Stimulated activated CD8-positive, alpha-beta memory T cell treated with anti-CD3 and anti-CD28 coated beads, Interleukin-7, amount 100 ng/mL, for 4 hours (primary cell): ENCODE measurements at regions not wholly inside any gene's neighbourhood (a gene's known extent, or its start where the extent isn't known, plus 50 kb on each side); places are given as distances from the start of the nearest gene placed in this dataset.
"Not testable (repeated sequence)": the region's sequence is repeated elsewhere in the genome, so short reads cannot be mapped to it uniquely, and the experiment has no call there.

Experiments used
- DNase-seq, 2 donors: peaks; one replicate each; pipeline ENCODE4 v3.0.0-alpha.2; 2020; ENCODE audit warnings: low read depth in 2 of 2

DNA sequence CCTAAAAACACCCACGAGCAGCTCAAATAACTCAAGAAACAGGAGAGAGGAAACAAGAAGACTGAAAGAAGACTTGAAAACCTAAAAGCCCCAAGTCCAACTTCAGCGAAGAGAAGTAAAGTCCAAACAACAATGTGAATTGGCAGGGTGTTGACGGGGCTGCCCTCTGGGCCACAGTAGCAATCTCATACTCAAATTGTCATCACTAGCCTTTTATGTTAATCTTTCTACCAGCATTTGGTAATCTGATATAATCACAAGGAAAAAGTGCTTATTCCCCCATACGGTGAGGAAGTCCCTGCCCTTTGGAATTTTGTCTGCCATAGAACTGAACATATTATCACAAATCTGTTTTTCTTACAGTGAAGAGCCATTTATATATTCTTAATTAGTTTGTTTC, 51.5 kb upstream of the IFNE start:
- DNase-seq: no peak

DNA sequence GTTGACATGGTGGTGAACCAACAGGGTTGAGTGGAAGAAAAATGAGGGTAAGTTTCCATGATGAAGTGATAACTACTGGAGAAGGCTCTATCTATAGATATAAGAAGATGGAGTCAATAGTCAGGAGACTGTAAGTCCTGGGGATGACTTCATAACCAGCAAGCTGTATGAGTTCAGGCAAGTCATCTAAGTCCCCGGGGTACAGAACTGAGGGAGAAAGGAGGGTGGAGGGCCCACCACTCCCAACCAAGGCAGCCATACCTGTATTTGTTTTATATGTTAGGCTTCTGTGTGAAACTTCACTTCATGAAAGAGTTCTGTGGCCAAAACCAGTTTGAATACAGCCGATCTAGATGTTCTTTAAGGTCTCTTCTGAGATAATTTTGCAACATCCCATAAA, 53.3 kb upstream of the IFNE start:
- no peak for DNase-seq

DNA sequence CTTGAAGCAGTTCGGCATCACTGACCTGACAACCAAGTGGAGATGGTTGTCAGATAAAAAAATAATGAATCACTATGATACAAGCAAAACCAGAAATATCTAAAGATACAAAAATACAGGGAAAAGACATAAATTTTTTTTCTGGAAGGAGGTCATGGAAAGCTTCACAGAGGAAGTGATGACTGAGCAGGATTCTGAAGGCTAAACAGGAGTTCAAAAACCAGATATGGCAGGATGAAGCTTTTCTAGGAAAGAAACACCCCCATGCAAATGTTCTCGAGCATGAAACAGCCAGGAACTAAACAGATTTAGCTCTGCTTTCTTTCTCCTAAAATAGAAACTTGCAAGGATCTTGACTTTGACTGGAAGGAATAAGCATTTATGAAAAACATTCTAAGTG, 60.7 kb upstream of the IFNE start:
- DNase-seq: no peak

DNA sequence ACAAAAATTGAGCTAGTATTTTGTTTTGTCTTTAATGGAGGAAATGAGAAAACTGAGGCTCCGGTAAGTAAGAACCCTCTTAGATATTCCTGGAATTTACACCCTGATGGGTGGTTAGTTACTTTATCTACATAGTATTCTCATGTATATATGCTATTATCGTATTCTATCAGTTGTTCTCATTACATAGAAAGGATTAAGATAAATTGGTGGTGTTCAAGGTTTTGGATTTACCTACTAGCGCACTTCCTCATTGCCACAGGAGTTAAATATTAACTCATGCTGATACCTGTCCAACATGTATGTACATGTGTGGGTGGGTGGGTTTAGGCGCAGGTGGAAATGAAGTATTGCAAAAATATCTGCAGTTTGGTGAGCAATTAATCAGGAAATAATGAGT, 61.1 kb upstream of the IFNE start:
- DNase-seq: no peak

DNA sequence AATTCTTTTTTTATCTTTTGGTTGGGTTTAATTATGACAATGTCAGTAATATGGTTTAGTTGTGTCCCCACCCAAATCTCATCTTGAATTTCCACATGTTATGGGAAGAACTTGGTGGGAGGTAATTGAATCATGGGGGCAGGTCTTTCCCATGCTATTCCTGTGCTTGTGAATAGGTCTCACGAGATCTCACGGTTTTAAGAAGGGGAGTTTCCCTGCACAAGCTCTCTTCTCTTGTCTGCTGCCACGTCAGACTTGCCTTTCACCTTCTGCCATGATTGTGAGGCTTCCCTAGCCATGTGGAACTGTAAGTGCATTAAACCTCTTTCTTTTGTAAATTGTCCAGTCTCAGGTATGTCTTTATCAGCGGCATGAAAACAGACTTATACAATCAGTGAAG, 61.7 kb upstream of the IFNE start:
- not testable (repeated sequence) for DNase-seq

DNA sequence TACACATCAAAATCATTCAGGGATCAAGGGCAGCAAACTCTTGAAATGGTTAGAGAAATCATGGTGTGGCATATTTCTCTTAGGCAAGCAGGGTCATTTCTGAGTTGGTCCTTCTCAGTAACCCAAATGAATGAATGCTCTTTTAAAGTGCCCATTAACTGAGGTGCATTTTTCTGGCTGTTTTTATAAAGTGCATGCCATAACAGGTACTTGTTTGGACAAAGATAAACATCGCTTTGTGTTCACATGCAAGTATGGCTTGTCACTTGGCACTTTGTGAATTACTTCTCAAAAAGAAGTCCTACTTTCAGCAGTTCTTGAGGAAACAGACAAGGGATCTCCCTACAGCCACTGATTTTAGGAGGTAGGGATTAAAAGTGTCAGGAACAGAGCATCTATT, 64.8 kb upstream of the IFNE start:
- DNase-seq: no peak

DNA sequence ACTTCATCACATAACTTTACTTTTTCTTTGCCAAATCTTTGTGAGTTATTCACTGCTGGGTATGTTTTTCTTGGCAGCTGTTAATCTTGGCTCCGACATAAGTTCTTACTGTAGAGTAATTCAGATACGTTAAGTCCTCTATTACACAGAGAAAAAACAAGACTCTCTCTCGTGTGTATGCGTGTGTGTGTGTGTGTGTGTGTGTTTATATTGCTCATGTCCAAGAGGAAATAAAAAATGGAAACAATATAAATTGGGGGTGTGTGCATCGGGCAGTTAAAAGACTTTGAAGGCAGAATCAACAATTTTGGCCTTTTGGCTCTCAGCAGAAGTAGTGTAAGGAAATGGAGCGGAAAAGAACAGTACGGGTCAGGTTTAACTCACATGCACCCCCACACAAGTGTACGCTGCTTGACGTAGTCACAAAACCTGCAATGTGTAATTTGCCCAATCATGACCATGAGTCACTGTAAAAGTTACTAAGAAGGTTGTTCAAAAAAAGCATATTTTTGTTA, 67.2 kb upstream of the IFNE start:
- no peak for DNase-seq

DNA sequence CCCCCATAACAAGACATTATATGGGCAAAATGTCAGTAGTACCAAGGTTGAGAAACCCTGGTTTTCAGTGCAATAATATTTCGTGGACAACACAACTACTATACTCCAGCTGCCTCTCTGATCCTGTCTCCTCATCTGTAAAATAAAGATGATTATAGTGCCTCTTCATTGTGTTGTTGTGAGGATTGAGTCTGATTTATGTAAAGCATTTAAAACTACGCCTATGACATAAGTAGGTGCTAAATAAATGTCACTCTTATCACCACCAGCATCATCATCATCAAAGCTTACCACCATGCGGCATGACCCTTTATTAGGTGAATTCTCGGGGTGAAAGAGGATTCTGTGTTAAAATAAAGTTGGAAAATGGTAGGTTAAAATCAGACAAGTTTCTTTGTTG, 67.8 kb upstream of the IFNE start:
- no peak for DNase-seq

DNA sequence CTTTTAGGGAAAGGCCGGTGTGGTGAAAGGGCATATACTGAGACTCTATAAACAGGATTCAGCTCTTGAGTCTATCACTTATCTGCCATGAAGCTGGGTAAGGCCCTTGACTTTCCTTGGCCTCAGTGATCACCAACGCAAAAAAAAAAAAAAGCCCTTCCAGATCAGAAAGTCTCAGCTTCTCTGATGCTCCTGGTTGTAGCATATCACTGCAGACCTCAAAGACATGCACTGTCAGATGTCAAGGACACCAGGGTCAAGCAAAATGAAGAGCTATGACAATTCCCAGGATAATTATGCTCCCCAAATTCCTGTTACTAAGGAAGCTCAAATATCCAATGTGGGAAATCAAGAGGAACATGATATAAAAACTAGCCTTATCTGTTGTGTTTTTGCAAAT, 68.3 kb upstream of the IFNE start:
- DNase-seq: no peak

DNA sequence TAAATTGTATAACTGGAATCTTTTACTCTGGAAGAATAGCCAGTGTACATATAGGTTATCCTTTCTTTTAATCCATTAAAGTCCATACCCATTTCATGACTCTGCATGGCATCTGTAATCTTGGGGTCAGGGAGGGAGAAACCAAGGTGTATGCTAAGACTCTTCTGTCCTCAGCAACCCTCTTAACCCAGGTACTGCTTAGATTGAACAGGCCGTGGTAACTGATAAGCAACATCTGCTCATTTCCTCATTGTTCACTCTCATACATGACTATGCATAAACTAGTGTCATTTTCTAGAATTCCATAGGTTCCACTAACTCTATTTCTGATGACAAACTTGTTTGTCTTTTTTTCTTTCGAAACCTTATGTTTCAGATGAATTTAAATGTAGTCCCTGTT, 69.3 kb upstream of the IFNE start:
- DNase-seq: no peak

DNA sequence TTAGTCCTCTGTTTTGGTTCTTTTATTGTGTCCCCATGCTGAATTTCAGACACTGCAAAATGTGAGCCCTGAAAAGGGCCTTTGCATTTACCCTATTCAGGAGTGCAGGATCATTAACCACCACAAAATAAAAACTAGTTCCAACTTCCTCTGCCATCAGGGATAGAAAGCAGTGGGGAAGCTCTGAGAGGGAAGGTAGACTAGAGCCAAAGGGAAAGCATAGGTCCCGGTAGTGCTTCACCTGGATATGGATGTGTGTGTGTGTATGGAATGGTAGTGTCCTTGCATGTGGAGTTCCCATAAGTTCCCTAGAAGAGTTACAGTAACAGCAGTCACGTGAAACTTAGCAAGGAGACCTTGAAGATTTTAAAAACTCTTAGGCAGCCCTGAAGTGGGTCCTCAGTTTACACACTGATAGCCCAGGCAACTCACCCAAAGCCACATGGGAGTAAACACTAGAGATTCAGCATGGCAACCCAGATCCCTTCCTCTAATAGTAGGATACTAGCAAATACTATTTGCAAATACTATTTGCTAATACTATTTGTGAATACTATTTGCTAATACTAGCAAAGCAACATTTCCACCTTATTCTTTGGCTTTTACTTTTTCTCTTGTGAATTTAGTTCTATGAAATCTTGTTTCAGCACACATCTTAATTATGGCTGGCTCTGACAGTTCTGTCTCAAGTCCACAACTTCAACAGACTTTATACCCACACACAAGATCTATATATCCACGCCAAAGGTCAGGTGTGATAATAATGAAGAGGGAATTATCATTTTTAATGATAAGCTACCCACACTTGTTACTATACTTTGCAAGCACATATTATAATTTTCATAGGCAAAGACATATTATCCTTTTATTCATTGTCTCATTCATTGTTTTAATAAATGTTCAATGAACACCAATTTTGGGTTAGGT, 70.4 kb upstream of the IFNE start:
- no peak for DNase-seq

DNA sequence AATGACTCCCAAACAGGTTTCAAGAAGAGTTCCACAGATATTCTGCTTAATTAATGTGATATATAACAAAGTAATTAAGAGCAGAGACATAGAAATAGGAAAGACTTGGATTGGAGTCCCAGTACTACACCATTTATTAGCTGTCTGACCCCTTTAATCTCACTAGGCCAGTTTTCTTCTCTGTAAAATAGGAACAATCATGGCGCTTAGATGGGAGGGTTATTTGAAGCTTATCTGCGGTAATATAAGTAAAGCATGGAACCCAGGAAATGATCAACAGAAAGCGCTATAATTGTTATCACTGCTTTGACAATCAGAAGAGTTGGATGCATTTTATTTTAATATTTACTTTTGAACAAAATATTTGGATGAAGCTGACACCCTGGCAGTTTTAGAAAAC, 71.3 kb upstream of the IFNE start:
- no peak for DNase-seq

DNA sequence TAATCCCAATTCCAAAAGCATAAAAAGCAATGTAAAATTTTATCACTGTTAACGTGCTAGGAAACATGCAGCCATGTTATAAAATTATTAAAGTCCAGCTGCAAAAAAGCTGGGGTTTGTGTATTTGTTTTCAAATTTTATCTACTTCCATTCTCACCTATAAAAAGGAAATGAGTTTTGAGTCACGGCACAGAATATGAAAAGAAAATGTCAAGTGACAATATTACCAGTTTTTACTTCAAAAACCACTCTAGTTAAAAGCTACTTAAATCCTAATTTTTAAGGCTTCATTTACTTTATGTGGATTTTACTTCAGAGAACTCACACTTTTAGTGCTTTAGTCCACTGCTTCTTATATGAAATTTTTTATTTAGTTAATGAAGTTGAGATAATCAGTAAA, 72.7 kb upstream of the IFNE start:
- no peak for DNase-seq

DNA sequence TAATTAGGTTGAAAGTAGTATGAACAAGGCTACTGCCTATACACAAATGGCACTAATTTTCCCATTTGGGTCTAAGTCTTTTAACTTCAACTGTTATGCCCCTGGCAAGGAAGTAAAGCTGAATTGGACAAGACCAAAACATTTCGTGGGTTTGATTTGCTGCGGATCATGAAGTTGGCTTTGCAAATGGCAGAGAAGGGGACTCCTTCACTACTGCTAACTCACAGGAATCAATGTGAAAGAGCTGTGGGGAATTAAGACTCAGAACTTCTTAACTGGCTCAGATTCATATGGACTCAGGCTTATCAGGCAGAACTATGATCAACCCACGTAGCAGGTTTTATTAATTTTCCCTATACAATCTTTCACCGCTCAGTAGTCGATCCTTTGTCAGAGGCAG, 73.8 kb upstream of the IFNE start:
- no peak for DNase-seq

DNA sequence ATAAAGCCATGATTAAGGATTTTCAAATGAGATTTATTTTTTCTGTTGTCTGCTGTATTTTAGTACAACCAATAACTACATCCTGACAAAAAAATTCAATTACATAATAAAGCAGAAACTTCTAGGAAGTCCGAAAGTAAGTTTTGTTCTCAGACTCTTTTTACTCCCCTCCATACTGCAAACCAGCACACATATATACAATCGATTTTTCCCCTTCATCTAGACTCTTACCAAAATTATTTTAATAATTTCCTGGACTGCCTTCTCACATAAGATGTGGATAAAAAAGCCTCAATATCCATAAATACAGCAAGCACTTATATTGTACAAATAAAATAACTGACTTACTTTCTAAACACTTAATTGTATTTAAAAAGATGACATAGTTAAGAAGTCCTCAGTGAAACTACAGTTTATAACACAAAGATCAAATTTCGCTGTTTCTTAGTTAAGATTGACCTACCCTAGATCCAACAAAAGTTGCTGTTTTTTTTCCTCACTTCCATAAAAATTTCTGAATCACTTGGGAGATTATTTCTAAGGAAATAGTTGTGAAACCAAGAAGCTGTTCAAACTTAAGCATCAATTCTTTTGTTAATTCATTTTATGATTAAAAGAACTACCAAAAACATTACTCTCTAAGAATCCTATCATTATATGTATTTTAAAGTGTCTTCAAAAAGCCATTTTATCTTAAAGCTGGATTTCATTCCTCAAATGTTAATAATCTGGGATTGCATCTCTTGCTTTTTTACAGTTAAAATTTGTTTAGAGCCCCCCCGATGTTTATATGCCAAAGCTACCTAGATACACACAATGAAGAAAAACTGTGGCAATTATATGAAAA, 74.7 kb upstream of the IFNE start:
- no peak for DNase-seq

DNA sequence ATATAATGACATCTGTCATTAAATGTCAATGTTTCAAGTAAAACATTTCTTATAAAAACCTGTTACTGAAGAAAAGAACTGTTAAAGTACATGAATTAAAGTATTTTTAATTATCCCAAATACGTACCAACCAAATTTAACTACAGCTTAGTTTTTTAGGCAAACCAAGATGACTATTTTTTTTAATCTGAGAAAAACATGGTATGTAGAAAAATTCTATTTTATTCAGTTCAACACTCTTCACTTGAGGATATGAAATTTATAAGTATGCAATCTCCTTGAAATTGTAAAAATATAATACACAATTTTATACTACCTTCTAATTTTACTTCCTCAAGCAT, 75.3 kb upstream of the IFNE start:
- DNase-seq: no peak

DNA sequence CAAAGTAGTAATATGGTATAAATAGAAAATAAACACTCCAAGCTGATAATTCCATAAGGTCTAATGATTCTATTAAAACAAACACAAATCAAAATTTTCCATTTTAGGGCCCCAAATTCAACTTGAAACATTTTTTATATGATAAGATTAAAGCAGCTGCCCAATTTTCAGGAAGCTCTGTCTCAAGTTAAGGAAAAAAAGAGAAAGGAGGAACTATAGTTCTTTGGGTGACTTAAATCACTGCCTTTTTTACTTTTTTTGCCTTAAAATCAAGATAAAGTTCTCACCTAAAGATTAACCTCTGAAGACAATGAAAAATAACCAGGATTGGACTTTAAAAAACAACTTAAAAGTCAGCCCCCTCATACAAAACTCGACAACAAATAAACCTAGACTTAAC, 76.0 kb upstream of the IFNE start:
- no peak for DNase-seq

DNA sequence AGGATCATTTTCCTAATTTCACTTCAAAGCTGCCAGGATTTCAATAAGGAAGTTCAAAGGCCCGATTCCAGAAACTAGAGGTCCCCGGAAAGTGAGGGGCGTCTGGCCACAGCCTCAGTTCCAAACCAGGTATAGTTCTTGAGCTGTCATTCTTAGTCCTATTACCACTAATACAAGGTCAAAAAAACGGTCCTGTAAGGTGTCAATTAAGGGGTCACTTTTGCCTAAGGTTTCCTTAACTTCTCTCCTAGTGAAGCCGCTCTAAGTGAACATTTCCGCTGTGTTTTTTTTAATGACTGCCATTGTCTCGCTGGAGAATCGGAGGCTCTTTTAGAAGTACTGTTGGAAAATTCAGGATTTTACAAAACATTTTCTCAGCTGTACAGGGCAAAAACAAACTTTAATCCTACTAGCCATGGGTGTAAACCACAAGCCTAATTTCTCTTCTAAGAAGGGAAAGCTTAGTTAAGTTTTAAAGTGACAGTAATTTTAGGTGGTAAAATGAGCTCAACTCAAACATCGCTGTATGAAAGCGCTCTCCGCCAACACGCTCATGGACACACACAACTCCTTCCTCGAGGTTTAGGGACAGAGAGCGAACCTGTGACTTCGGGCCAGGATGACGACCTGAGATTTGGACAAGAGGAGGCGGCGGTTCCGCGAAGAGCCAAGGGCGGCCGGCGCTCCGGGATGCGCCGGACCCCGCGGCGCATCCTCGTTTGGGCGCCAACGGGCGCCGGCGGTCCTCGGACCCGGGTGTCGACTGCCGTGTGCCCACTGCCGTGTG, 76.7 kb upstream of the IFNE start:
- no peak for DNase-seq

DNA sequence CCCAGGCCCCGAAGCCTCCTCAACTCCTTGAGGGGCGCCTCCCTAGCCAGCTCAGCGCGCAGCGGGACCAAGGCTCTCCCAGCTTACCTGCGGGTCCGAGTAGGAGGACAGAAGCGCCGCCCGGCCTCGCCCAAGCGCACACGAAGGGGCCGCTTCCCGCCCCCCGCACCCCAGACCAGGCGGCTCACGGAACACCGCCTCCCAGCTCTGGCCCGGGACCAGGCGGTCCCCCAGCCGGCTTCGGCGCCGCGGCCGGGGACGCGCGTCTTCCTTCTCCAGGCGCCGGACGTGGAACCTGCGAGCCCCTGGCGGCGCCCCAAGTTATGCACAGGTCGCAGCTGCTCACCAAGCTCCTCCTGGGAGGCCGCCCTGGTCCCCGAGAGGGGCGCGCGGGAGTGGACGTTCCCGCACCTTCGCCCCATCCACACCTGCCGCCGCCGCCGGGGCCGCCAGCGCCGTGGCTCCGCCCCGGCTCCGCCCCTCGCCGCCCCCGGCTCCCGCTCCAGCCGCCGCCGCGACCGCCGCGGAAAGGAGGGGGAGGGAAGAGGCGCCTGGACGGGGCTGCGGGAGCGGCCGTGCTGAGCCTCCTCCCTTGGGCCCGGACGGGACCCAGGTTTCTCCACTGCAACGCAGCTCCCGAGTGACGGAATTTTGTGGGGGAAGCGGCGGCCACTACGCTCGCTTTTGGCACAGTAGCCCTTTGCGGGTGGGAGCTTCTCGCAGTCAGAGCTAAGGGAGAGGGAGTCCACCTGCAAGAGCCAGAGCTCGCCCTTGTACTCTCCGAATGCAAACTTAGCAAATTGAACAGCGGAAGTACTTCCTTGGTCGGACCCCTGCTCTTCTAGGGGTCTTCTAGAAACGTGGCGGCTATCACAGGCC, 77.5 kb upstream of the IFNE start:
- peak; percentile 12 to 36 for DNase-seq

DNA sequence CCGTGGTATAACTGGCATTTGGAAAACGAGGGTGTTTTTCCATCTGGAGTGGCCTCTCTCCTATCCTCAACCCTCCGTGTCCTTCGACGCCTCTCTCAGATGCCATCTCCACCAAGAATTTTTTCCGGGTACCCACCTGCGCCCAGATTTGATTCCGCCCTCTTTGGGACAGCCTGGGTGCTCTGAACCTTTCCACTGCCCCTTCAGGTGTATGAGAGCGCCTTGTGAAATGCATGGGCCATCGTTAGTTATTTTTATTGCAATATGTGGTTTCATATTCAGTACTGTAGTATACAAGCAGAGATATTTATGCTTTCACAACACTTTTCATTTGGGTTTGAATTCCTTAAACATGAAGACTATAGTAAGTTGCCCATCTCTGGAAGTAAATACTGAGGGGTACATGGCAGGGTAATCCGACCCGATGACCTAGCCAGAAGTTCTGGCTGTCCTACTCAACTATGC, 78.2 kb upstream of the IFNE start:
- DNase-seq: no peak

DNA sequence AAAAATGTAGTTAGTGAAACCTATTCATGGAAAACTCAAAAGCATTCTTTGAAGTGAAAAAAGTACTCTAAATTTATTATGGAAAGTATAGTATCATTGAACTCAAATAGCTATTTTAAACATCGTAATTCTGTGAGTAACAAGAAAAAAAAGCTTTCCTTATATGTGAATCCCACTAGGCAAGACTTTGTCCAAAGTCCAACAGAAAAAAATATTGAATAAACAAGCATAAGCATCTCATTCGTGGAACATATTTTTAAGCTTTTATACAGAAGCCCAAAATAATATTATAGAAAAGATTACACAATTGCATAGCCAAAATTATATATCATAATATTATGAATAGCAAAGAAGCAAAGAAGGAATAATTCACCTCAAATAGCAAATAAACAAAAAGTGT, 79.4 kb upstream of the IFNE start:
- no peak for DNase-seq
